ENCODE measurements at regions not wholly inside any gene's neighbourhood (a gene's known extent, or its start where the extent isn't known, plus 50 kb on each side); places are given as distances from the start of the nearest gene placed in this dataset.

GRCh38 chr5:166341740-166342337 is 1949.6 kb upstream of the WWC1 start:
- Mint-ChIP-seq H3K36me3 (no peaks in the 10 kb centered on the region), H3K9me3 (peaks cover 0 to 6% (median 1%) of the 10 kb centered on the region in 7 donors), H3K27me3 (ENCODE audit: low read depth in 3 of 3) (no peaks in the 10 kb centered on the region), H3K4me1 (no peaks in the 10 kb centered on the region), H3K27ac (no peak overlapping the region), H3K4me3 (no peak overlapping the region)
- WGBS (ENCODE audit: insufficient coverage), result 80% methylated on average over 3 of the region's 5 CpGs
- Histone ChIP-seq H3K27me3 (ENCODE audit: control insufficient read depth in 2 of 2, insufficient read depth in 2 of 2, low read length in 2 of 2) (no peaks in the 10 kb centered on the region), H3K79me2 (ENCODE audit: insufficient read depth, low read length) (no peaks in the 10 kb centered on the region), H3K27ac (ENCODE audit: low read depth in 1 of 2, low read length in 2 of 2) (no peak overlapping the region), H3K4me2 (replicated peaks; ENCODE audit: extremely low read depth, low read length, poor library complexity, severe bottlenecking) (no peak overlapping the region), H4K20me1 (ENCODE audit: insufficient read depth, low read length) (no peaks in the 10 kb centered on the region), H3K36me3 (replicated peaks in 1 of 2; ENCODE audit: control insufficient read depth in 1 of 2, insufficient read depth in 2 of 2, low read length in 2 of 2) (no peaks in the 10 kb centered on the region), H3K9ac (ENCODE audit: insufficient read depth, low read length, poor library complexity, severe bottlenecking) (no peak overlapping the region), H3K4me1 (ENCODE audit: control insufficient read depth in 1 of 2, insufficient read depth in 2 of 2, low read length in 2 of 2) (no peaks in the 10 kb centered on the region), H2AFZ (ENCODE audit: insufficient read depth, low read depth, low read length, poor library complexity, severe bottlenecking) (no peak overlapping the region), H3K4me3 (replicated peaks in 1 of 3; ENCODE audit: low read depth in 2 of 3, low read length in 3 of 3) (no peak overlapping the region), H3K9me3 (replicated peaks in 1 of 2; ENCODE audit: control insufficient read depth in 1 of 2, insufficient read depth in 1 of 2, low read length in 2 of 2) (peaks cover 0 to 9% of the 10 kb centered on the region in 2 donors)
- intact Hi-C loops (cut with micrococcal nuclease), result no loop called here
- TF ChIP-seq CTCF (IDR thresholded peaks at IDR 0.05), result peak; percentile 14
- no peak for DNase-seq

GRCh38 chr5:166342402-166342801 is 1949.0 kb upstream of the WWC1 start:
- Mint-ChIP-seq H3K27ac (no peak overlapping the region), H3K27me3 (ENCODE audit: low read depth in 3 of 3) (no peaks in the 10 kb centered on the region), H3K9me3 (peaks cover 0 to 6% (median 1%) of the 10 kb centered on the region in 7 donors), H3K36me3 (no peaks in the 10 kb centered on the region), H3K4me1 (no peaks in the 10 kb centered on the region), H3K4me3 (no peak overlapping the region)
- H4K20me1 ChIP-seq (ENCODE audit: insufficient read depth, low read length), result no peaks in the 10 kb centered on the region
- DNase-seq, result no peak
- 70% methylated on average over 3 of the region's 3 CpGs for WGBS (ENCODE audit: insufficient coverage)
- intact Hi-C loops (cut with micrococcal nuclease), result no loop called here
- no peaks in the 10 kb centered on the region for H3K36me3 ChIP-seq (replicated peaks in 1 of 2; ENCODE audit: control insufficient read depth in 1 of 2, insufficient read depth in 2 of 2, low read length in 2 of 2)
- no peak overlapping the region for H3K27ac ChIP-seq (ENCODE audit: low read depth in 1 of 2, low read length in 2 of 2)
- no peaks in the 10 kb centered on the region for H3K4me1 ChIP-seq (ENCODE audit: control insufficient read depth in 1 of 2, insufficient read depth in 2 of 2, low read length in 2 of 2)
- no peak for TF ChIP-seq CTCF (IDR thresholded peaks at IDR 0.05)
- H3K27me3 ChIP-seq (ENCODE audit: control insufficient read depth in 2 of 2, insufficient read depth in 2 of 2, low read length in 2 of 2), result no peaks in the 10 kb centered on the region
- peaks cover 0 to 9% of the 10 kb centered on the region in 2 donors for H3K9me3 ChIP-seq (replicated peaks in 1 of 2; ENCODE audit: control insufficient read depth in 1 of 2, insufficient read depth in 1 of 2, low read length in 2 of 2)
- no peak overlapping the region for H2AFZ ChIP-seq (ENCODE audit: insufficient read depth, low read depth, low read length, poor library complexity, severe bottlenecking)
- no peaks in the 10 kb centered on the region for H3K79me2 ChIP-seq (ENCODE audit: insufficient read depth, low read length)
- H3K9ac ChIP-seq (ENCODE audit: insufficient read depth, low read length, poor library complexity, severe bottlenecking), result no peak overlapping the region
- no peak overlapping the region for H3K4me3 ChIP-seq (replicated peaks in 1 of 3; ENCODE audit: low read depth in 2 of 3, low read length in 3 of 3)
- no peak overlapping the region for H3K4me2 ChIP-seq (replicated peaks; ENCODE audit: extremely low read depth, low read length, poor library complexity, severe bottlenecking)

Data from CD14-positive monocyte (primary cell).